Prostate gland (tissue), 2 donors: ENCODE measurements at regions not wholly inside any gene's neighbourhood (a gene's known extent, or its start where the extent isn't known, plus 50 kb on each side); places are given as distances from the start of the nearest gene placed in this dataset.

Experiments used
- DNase-seq: peaks from one replicate; pipeline ENCODE4 v3.0.0-alpha.2; 2019; ENCODE audit warnings: low spot score
- H3K27ac ChIP-seq, 2 donors: fragments of 200-600 bp; sonication (generic); 2 replicates each; pipeline ENCODE4 v1.5.1; 2017 to 2019
- H3K27me3 ChIP-seq: fragments of 200-600 bp; sonication (generic); replicated peaks from 2 replicates; pipeline ENCODE4 v1.5.1; 2019; ENCODE audit not compliant: insufficient read depth
- H3K36me3 ChIP-seq, 2 donors: fragments of 200-600 bp; sonication (generic); 1 replicate in 1 of 2; 2 replicates in 1 of 2; pipeline versions ENCODE4 v1.5.1 to v1.8.1; 2017 to 2019
- H3K4me1 ChIP-seq: fragments of 200-600 bp; sonication (generic); replicated peaks from 2 replicates; pipeline ENCODE4 v1.5.1; 2019
- H3K4me3 ChIP-seq, 2 donors: fragments of 200-600 bp; sonication (generic); 2 replicates each; pipeline ENCODE4 v1.5.1; 2017 to 2019
- H3K9me3 ChIP-seq: fragments of 200-600 bp; sonication (generic); 2 replicates; pipeline ENCODE4 v1.5.1; 2017
- CTCF ChIP-seq, 4 experiments: fragments of 200-600 bp in 2 of 4; fragments of 450-650 bp in 2 of 4; sonication (generic) in 2 of 4; IDR thresholded peaks; 1 replicate in 3 of 4; 2 replicates in 1 of 4; pipeline ENCODE4 v1.5.1; 2016 to 2019; ENCODE audit warnings: antibody characterized with exemption in 4 of 4, mild to moderate bottlenecking in 2 of 4, moderate library complexity in 2 of 4
- POLR2A ChIP-seq: fragments of 450-650 bp; IDR thresholded peaks from one replicate; pipeline ENCODE4 v1.6.1; 2016; ENCODE audit warnings: antibody characterized with exemption, mild to moderate bottlenecking
- POLR2AphosphoS5 ChIP-seq: sonication (generic); formaldehyde crosslinking; IDR thresholded peaks from one replicate; pipeline ENCODE4 v1.6.1; 2017; ENCODE audit warnings: antibody characterized with exemption
- WGBS: methylation state at CpG from one replicate; pipeline ENCODE4 v1.1.5; 2018; 5-methylcytosine and 5-hydroxymethylcytosine counted together
- intact Hi-C: fragments of 100-400 bp; cut with DNase I; formaldehyde crosslinking; loops from one replicate; pipeline ENCODE4 v1.14.2; 2022

GRCh38 chr22:22749167-22749758, 104.8 kb downstream of the GGTLC2 start:
- WGBS: 77% methylated on average over 6 of the region's 7 CpGs
- DNase-seq: no peak

GRCh38 chr22:22750335-22751042, 106.1 kb downstream of the GGTLC2 start:
- Histone ChIP-seq H3K36me3 (no peaks in the 10 kb centered on the region), H3K27me3 (no peaks in the 10 kb centered on the region), H3K4me1 (no peaks in the 10 kb centered on the region), H3K27ac (no peak overlapping the region), H3K9me3 (no peaks in the 10 kb centered on the region), H3K4me3 (no peak overlapping the region)
- WGBS: 86% methylated on average over 6 of the region's 6 CpGs
- TF ChIP-seq POLR2AphosphoS5 (no peak), POLR2A (no peak), CTCF (IDR thresholded peaks at IDR 0.05) (no peak)
- DNase-seq: no peak
- intact Hi-C loops: no loop called here

More at GRCh38 chr22:22749167-22749758, 104.8 kb downstream of the GGTLC2 start:
- Histone ChIP-seq H3K9me3 (no peaks in the 10 kb centered on the region), H3K27me3 (no peaks in the 10 kb centered on the region), H3K4me3 (no peak overlapping the region), H3K27ac (no peak overlapping the region), H3K4me1 (no peaks in the 10 kb centered on the region), H3K36me3 (no peaks in the 10 kb centered on the region)
- intact Hi-C loops: no loop called here
- no peak for TF ChIP-seq POLR2A
- TF ChIP-seq CTCF (IDR thresholded peaks at IDR 0.05): no peak
- TF ChIP-seq POLR2AphosphoS5: no peak

- H3K27me3 ChIP-seq: no peaks in the 10 kb centered on the region
- DNase-seq: no peak
- intact Hi-C loops: no loop called here
Measured at GRCh38 chr22:22751043-22751603, 106.7 kb downstream of the GGTLC2 start.

GRCh38 chr22:22752199-22752555, 107.8 kb downstream of the GGTLC2 start:
- no peak overlapping the region for H3K4me3 ChIP-seq
- 96% methylated on average over 1 of the region's 1 CpG for WGBS
- H3K36me3 ChIP-seq: no peaks in the 10 kb centered on the region
- TF ChIP-seq POLR2AphosphoS5 (no peak), CTCF (IDR thresholded peaks at IDR 0.05) (no peak), POLR2A (no peak)
- DNase-seq: no peak
- H3K27ac ChIP-seq: no peak overlapping the region
- H3K9me3 ChIP-seq: no peaks in the 10 kb centered on the region
- intact Hi-C loops: no loop called here
- H3K27me3 ChIP-seq: no peaks in the 10 kb centered on the region
- H3K4me1 ChIP-seq: no peaks in the 10 kb centered on the region

More at GRCh38 chr22:22751043-22751603, 106.7 kb downstream of the GGTLC2 start:
- TF ChIP-seq CTCF (IDR thresholded peaks at IDR 0.05) (no peak), POLR2AphosphoS5 (no peak), POLR2A (no peak)
- Histone ChIP-seq H3K4me3 (no peak overlapping the region), H3K36me3 (no peaks in the 10 kb centered on the region), H3K27ac (no peak overlapping the region), H3K4me1 (no peaks in the 10 kb centered on the region), H3K9me3 (no peaks in the 10 kb centered on the region)
- WGBS: 100% methylated on average over 2 of the region's 2 CpGs
